Neural cell (in vitro differentiated cells): ENCODE measurements at regions not wholly inside any gene's neighbourhood (a gene's known extent, or its start where the extent isn't known, plus 50 kb on each side); places are given as distances from the start of the nearest gene placed in this dataset.

Source experiments
- CTCF ChIP-seq: fragments of 450-650 bp; IDR thresholded peaks from 2 replicates; pipeline ENCODE4 v1.5.1; 2014; ENCODE audit warnings: antibody characterized with exemption, mild to moderate bottlenecking, moderate library complexity; ENCODE audit not compliant: poor library complexity, severe bottlenecking
- EP300 ChIP-seq: fragments of 450-650 bp; conservative IDR thresholded peaks from 2 replicates; pipeline ENCODE4 v1.6.1; 2014; ENCODE audit warnings: antibody characterized with exemption, mild to moderate bottlenecking, moderate library complexity; ENCODE audit not compliant: poor library complexity, severe bottlenecking
- EZH2 ChIP-seq: fragments of 200-600, 300-800 bp; shearing (Covaris generic), sonication (generic); IDR thresholded peaks from 2 replicates; pipeline ENCODE4 v1.6.1; 2014; ENCODE audit warnings: antibody characterized with exemption, low read length, borderline replicate concordance, mild to moderate bottlenecking; ENCODE audit not compliant: insufficient read depth, poor library complexity, severe bottlenecking
- POLR2AphosphoS5 ChIP-seq: IDR thresholded peaks from 2 replicates; pipeline ENCODE4 v1.6.1; 2012
- REST ChIP-seq: IDR thresholded peaks from 2 replicates; pipeline ENCODE4 v1.6.1; 2012; ENCODE audit warnings: borderline replicate concordance

- TF ChIP-seq CTCF, result no peak
- TF ChIP-seq EZH2, result no peak
- no peak for TF ChIP-seq POLR2AphosphoS5
- TF ChIP-seq REST, result no peak
- TF ChIP-seq EP300, result no peak
Observed at GRCh38 chr4:104631000-104631399, 136.3 kb upstream of the CXXC4 start.
